ENCODE measurements at regions not wholly inside any gene's neighbourhood (a gene's known extent, or its start where the extent isn't known, plus 50 kb on each side); places are given as distances from the start of the nearest gene placed in this dataset.

DNA sequence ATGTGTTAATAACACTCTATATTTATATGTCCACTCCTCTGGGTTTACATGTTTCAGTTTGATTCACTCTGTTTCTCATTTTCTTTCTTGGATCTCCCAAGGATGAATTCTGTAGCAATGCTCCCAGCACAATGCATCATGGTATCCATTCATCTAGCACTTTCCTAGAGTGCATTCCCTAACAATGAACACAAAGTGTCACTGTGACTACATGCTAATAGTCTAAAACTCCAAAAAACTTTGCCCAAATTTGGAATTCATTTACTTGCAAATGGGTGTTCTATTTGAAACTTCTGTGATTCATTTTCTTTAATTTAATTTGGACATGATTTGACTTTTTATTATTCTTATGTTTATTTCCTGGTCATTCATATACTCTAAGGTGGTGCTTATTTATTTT lies 286.3 kb downstream of the POU4F1 start:
- TF ChIP-seq, protein P1, sequence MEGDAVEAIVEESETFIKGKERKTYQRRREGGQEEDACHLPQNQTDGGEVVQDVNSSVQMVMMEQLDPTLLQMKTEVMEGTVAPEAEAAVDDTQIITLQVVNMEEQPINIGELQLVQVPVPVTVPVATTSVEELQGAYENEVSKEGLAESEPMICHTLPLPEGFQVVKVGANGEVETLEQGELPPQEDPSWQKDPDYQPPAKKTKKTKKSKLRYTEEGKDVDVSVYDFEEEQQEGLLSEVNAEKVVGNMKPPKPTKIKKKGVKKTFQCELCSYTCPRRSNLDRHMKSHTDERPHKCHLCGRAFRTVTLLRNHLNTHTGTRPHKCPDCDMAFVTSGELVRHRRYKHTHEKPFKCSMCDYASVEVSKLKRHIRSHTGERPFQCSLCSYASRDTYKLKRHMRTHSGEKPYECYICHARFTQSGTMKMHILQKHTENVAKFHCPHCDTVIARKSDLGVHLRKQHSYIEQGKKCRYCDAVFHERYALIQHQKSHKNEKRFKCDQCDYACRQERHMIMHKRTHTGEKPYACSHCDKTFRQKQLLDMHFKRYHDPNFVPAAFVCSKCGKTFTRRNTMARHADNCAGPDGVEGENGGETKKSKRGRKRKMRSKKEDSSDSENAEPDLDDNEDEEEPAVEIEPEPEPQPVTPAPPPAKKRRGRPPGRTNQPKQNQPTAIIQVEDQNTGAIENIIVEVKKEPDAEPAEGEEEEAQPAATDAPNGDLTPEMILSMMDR (IDR thresholded peaks at IDR 0.05): no peak
- no peak for TF ChIP-seq POLR2AphosphoS5 (IDR thresholded peaks at IDR 0.05)
